ENCODE measurements at regions not wholly inside any gene's neighbourhood (a gene's known extent, or its start where the extent isn't known, plus 50 kb on each side); places are given as distances from the start of the nearest gene placed in this dataset.

DNA sequence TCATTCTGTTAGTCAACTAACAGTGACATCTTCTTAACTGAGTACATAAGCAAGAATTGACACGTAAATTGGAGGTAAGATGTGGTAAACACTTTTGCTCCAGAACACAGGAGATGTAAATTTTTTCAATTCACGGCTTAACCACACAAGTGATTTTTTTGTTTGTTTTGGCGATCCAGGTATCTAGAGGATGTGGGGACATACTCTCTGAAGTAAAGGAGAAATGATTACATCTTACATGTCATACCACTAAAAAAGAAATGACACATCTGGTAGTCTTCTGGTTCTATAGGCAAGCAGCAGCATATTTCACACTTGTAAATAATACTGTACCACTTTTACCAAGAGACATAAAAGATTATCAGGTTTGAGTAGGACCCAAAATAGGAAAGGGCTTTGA lies 200.3 kb upstream of the ZWINT start:
- TF ChIP-seq EZH2phosphoT487 (IDR thresholded peaks at IDR 0.05; ENCODE audit: low read depth, severe bottlenecking, unreplicated experiment) = no peak
- TF ChIP-seq, protein P1, sequence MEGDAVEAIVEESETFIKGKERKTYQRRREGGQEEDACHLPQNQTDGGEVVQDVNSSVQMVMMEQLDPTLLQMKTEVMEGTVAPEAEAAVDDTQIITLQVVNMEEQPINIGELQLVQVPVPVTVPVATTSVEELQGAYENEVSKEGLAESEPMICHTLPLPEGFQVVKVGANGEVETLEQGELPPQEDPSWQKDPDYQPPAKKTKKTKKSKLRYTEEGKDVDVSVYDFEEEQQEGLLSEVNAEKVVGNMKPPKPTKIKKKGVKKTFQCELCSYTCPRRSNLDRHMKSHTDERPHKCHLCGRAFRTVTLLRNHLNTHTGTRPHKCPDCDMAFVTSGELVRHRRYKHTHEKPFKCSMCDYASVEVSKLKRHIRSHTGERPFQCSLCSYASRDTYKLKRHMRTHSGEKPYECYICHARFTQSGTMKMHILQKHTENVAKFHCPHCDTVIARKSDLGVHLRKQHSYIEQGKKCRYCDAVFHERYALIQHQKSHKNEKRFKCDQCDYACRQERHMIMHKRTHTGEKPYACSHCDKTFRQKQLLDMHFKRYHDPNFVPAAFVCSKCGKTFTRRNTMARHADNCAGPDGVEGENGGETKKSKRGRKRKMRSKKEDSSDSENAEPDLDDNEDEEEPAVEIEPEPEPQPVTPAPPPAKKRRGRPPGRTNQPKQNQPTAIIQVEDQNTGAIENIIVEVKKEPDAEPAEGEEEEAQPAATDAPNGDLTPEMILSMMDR (IDR thresholded peaks at IDR 0.05; ENCODE audit: poor library complexity) = no peak

Measured in hepatocyte (in vitro differentiated cells).